PC-3 (cell line): ENCODE measurements at regions not wholly inside any gene's neighbourhood (a gene's known extent, or its start where the extent isn't known, plus 50 kb on each side); places are given as distances from the start of the nearest gene placed in this dataset.

Experiments
- ATAC-seq: fragments of 200-7000 bp; cut with Tn5 transposase; 2 replicates; pipeline ENCODE4 v1.9.1; 2020; ENCODE audit warnings: mild to moderate bottlenecking, moderate library complexity
- BruUV-seq: library from RNA; stranded (reverse); fragments of 400-500 nt; replicated peaks from 2 replicates; lab custom pipeline; 2021; lab: Mats Ljungman, UMichigan
- CTCF ChIA-PET: fragments of 300-600 bp; sonication (Branson Sonifier 250); formaldehyde crosslinking; loops from one replicate; lab custom pipeline; 2022; ENCODE audit warnings: antibody characterized with exemption; lab: Charles Lee
- POLR2A ChIA-PET: fragments of 300-600 bp; sonication (Branson Sonifier 250); formaldehyde crosslinking; loops from one replicate; lab custom pipeline; 2022; ENCODE audit warnings: antibody characterized with exemption; ENCODE audit not compliant: unreplicated experiment; lab: Charles Lee
- DNase-seq: peaks from one replicate; pipeline ENCODE4 v3.0.0-alpha.2; 2015
- H2AFZ ChIP-seq: fragments of 300-600 bp; sonication (generic); 2 replicates; pipeline ENCODE4 v1.6.0; 2016; ENCODE audit warnings: antibody characterized with exemption, low read length
- H3F3A ChIP-seq: fragments of 300-600 bp; sonication (generic); one replicate; pipeline ENCODE4 v1.6.0; 2017; ENCODE audit warnings: antibody characterized with exemption, low read length, control low read depth, mild to moderate bottlenecking; ENCODE audit not compliant: unreplicated experiment
- H3K27ac ChIP-seq: fragments of 300-600 bp; sonication (generic); 2 replicates; pipeline ENCODE4 v1.5.1; 2016; ENCODE audit warnings: mild to moderate bottlenecking, low read length
- H3K27me3 ChIP-seq: fragments of 300-600 bp; sonication (generic); 2 replicates; pipeline ENCODE4 v1.6.1; 2016; ENCODE audit warnings: low read length, mixed read lengths
- H3K36me3 ChIP-seq: fragments of 300-600 bp; sonication (generic); 2 replicates; pipeline ENCODE4 v1.6.1; 2016; ENCODE audit warnings: low read depth, mixed run types, low read length, mixed read lengths
- H3K4me1 ChIP-seq: fragments of 300-600 bp; sonication (generic); 2 replicates; pipeline ENCODE4 v1.5.1; 2016; ENCODE audit warnings: low read length; ENCODE audit not compliant: insufficient read depth
- H3K4me2 ChIP-seq: fragments of 300-600 bp; sonication (generic); 2 replicates; pipeline ENCODE4 v1.6.0; 2016; ENCODE audit warnings: low read length
- H3K4me3 ChIP-seq: fragments of 300-600 bp; sonication (generic); 2 replicates; pipeline ENCODE4 v1.5.1; 2016; ENCODE audit warnings: mild to moderate bottlenecking, low read length, mixed read lengths
- H3K79me2 ChIP-seq: fragments of 300-600 bp; sonication (generic); 2 replicates; pipeline ENCODE4 v1.6.1; 2017; ENCODE audit warnings: low read length, mixed read lengths
- H3K9ac ChIP-seq: fragments of 300-600 bp; sonication (generic); 2 replicates; pipeline ENCODE4 v1.6.0; 2016; ENCODE audit warnings: mild to moderate bottlenecking, low read length
- H3K9me2 ChIP-seq: fragments of 300-600 bp; sonication (generic); replicated peaks from 2 replicates; pipeline ENCODE4 v1.6.1; 2016; ENCODE audit warnings: mixed run types, low read length, mixed read lengths
- H3K9me3 ChIP-seq: fragments of 300-600 bp; sonication (generic); 2 replicates; pipeline ENCODE4 v1.6.1; 2016; ENCODE audit warnings: low read length, mixed read lengths
- H4K20me1 ChIP-seq: fragments of 300-600 bp; sonication (generic); 2 replicates; pipeline ENCODE4 v1.6.1; 2016; ENCODE audit warnings: low read length, mixed read lengths
- EZH2 ChIP-seq: fragments of 300-600 bp; sonication (generic); IDR thresholded peaks from one replicate; pipeline ENCODE4 v1.6.1; 2017; ENCODE audit warnings: antibody characterized with exemption, mild to moderate bottlenecking, low read length; ENCODE audit not compliant: unreplicated experiment
- EZH2phosphoT487 ChIP-seq: fragments of 300-600 bp; sonication (generic); IDR thresholded peaks from 2 replicates; pipeline ENCODE4 v1.6.1; 2018; ENCODE audit warnings: mild to moderate bottlenecking, antibody characterized with exemption, low read length, borderline replicate concordance
- intact Hi-C: fragments of 100-400 bp; cut with micrococcal nuclease; formaldehyde crosslinking; loops from 2 replicates; pipeline ENCODE4 v1.9.0; 2023
- TF ChIP-seq, protein P1 (sequence below): fragments of 300-600 bp; sonication (generic); conservative IDR thresholded peaks from 2 replicates; pipeline ENCODE4 v1.5.1; 2017; ENCODE audit warnings: antibody characterized with exemption, low read depth, mild to moderate bottlenecking, low read length

- H2AFZ ChIP-seq, result no peak overlapping the region
- no peak for DNase-seq
- intact Hi-C loops, result no loop called here
- ChIA-PET POLR2A (interaction anchor here (0.7 kb wide), 1 partner anchor 88 kb away, joined by 4 read pairs; no protein-coding TSS in a partner anchor), CTCF (no interaction called here)
- H3K4me1 ChIP-seq, result no peaks in the 10 kb centered on the region
- H3K9ac ChIP-seq, result no peak overlapping the region
- no peaks in the 10 kb centered on the region for H3K36me3 ChIP-seq
- H3K4me3 ChIP-seq, result no peak overlapping the region
- H3K9me3 ChIP-seq, result no peaks in the 10 kb centered on the region
- no peak for TF ChIP-seq EZH2
- TF ChIP-seq, protein P1, sequence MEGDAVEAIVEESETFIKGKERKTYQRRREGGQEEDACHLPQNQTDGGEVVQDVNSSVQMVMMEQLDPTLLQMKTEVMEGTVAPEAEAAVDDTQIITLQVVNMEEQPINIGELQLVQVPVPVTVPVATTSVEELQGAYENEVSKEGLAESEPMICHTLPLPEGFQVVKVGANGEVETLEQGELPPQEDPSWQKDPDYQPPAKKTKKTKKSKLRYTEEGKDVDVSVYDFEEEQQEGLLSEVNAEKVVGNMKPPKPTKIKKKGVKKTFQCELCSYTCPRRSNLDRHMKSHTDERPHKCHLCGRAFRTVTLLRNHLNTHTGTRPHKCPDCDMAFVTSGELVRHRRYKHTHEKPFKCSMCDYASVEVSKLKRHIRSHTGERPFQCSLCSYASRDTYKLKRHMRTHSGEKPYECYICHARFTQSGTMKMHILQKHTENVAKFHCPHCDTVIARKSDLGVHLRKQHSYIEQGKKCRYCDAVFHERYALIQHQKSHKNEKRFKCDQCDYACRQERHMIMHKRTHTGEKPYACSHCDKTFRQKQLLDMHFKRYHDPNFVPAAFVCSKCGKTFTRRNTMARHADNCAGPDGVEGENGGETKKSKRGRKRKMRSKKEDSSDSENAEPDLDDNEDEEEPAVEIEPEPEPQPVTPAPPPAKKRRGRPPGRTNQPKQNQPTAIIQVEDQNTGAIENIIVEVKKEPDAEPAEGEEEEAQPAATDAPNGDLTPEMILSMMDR, result no peak
- TF ChIP-seq EZH2phosphoT487, result no peak
- no peak overlapping the region for H3K4me2 ChIP-seq
- H3F3A ChIP-seq, result no peaks in the 10 kb centered on the region
- no TSS peak for BruUV-seq
- H3K79me2 ChIP-seq, result no peaks in the 10 kb centered on the region
- no peaks in the 10 kb centered on the region for H4K20me1 ChIP-seq
- ATAC-seq, result no peak
- H3K27me3 ChIP-seq, result no peaks in the 10 kb centered on the region
- H3K9me2 ChIP-seq, result no peaks in the 10 kb centered on the region
- no peak overlapping the region for H3K27ac ChIP-seq
Observed at GRCh38 chr1:239023732-239024360, 362.5 kb upstream of the CHRM3 start.

GRCh38 chr1:239016337-239016736 is 370.0 kb upstream of the CHRM3 start:
- H3K27ac ChIP-seq, result no peak overlapping the region
- H4K20me1 ChIP-seq, result no peaks in the 10 kb centered on the region
- no peaks in the 10 kb centered on the region for H3K9me3 ChIP-seq
- no peak overlapping the region for H2AFZ ChIP-seq
- H3K79me2 ChIP-seq, result no peaks in the 10 kb centered on the region
- no peak overlapping the region for H3K4me3 ChIP-seq
- BruUV-seq, result no TSS peak
- H3K4me2 ChIP-seq, result no peak overlapping the region
- no peaks in the 10 kb centered on the region for H3K27me3 ChIP-seq
- no peak for DNase-seq
- intact Hi-C loops, result no loop called here
- ChIA-PET CTCF (no interaction called here), POLR2A (no interaction called here)
- no peak for TF ChIP-seq EZH2
- TF ChIP-seq, protein P1, result no peak
- no peak for TF ChIP-seq EZH2phosphoT487
- ATAC-seq, result no peak
- H3K36me3 ChIP-seq, result no peaks in the 10 kb centered on the region
- H3K9ac ChIP-seq, result no peak overlapping the region
- no peaks in the 10 kb centered on the region for H3K9me2 ChIP-seq
- H3K4me1 ChIP-seq, result no peaks in the 10 kb centered on the region
- H3F3A ChIP-seq, result no peaks in the 10 kb centered on the region

- CTCF ChIA-PET, result no interaction called here
- no TSS peak for BruUV-seq
Observed at GRCh38 chr1:239011382-239011781, 375.0 kb upstream of the CHRM3 start.

More at GRCh38 chr1:239011382-239011781, 375.0 kb upstream of the CHRM3 start:
- POLR2A ChIA-PET, result no interaction called here
- H4K20me1 ChIP-seq, result no peaks in the 10 kb centered on the region
- no peak for ATAC-seq
- no peak overlapping the region for H3K27ac ChIP-seq
- H3K36me3 ChIP-seq, result no peaks in the 10 kb centered on the region
- H3K9ac ChIP-seq, result no peak overlapping the region
- H3K9me2 ChIP-seq, result no peaks in the 10 kb centered on the region
- H3K9me3 ChIP-seq, result no peaks in the 10 kb centered on the region
- H3K79me2 ChIP-seq, result no peaks in the 10 kb centered on the region
- no peak overlapping the region for H2AFZ ChIP-seq
- H3F3A ChIP-seq, result no peaks in the 10 kb centered on the region
- intact Hi-C loops, result no loop called here
- no peak for DNase-seq
- TF ChIP-seq, protein P1, result no peak
- no peak for TF ChIP-seq EZH2phosphoT487
- TF ChIP-seq EZH2, result no peak
- no peak overlapping the region for H3K4me2 ChIP-seq
- no peaks in the 10 kb centered on the region for H3K27me3 ChIP-seq
- no peak overlapping the region for H3K4me3 ChIP-seq
- H3K4me1 ChIP-seq, result no peaks in the 10 kb centered on the region
